IPS-18c (cell line): ENCODE measurements at regions not wholly inside any gene's neighbourhood (a gene's known extent, or its start where the extent isn't known, plus 50 kb on each side); places are given as distances from the start of the nearest gene placed in this dataset.

ENCODE experiments used
- H3K4me3 ChIP-seq: 2 replicates; pipeline ENCODE4 v1.7.0; 2013; ENCODE audit warnings: low read depth, mild to moderate bottlenecking, low read length, moderate library complexity; ENCODE audit not compliant: insufficient read depth
- H3K9me3 ChIP-seq: one replicate; pipeline ENCODE4 v1.6.1; 2013; ENCODE audit warnings: mild to moderate bottlenecking, low read length, moderate library complexity; ENCODE audit not compliant: control insufficient read depth, insufficient read depth

GRCh38 chr9:29939559-29939958 is 2366.3 kb upstream of the C9orf72 start:
- Histone ChIP-seq H3K4me3 (no peak overlapping the region), H3K9me3 (no peaks in the 10 kb centered on the region)

DNA sequence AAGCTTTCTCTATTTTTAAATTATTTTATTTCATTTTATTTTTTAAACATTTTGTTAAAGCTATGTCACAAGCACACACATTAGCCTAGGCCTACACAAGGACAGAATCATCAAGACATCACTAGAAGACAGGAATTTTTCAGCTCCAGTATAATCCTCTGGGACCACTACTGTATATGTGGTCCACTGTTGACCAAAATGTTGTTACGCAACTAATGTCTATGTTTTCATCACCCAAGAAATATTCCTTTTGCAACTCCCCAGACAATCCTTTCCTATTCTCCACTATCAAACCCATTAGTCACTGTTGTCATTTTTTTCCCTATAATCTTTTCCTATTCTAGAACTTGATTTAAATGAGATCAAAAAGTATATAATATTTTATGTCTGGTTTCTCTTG is 2371.7 kb upstream of the C9orf72 start:
- Histone ChIP-seq H3K4me3 (no peak overlapping the region), H3K9me3 (no peaks in the 10 kb centered on the region)

GRCh38 chr9:29958469-29958868 is 2385.2 kb upstream of the C9orf72 start:
- no peak overlapping the region for H3K4me3 ChIP-seq
- H3K9me3 ChIP-seq, result no peaks in the 10 kb centered on the region

- no peak overlapping the region for H3K4me3 ChIP-seq
Measured at GRCh38 chr9:29965834-29966233, 2392.6 kb upstream of the C9orf72 start.

GRCh38 chr9:29966247-29966646 is 2393.0 kb upstream of the C9orf72 start:
- Histone ChIP-seq H3K4me3 (no peak overlapping the region), H3K9me3 (no peaks in the 10 kb centered on the region)

More at GRCh38 chr9:29965834-29966233, 2392.6 kb upstream of the C9orf72 start:
- no peaks in the 10 kb centered on the region for H3K9me3 ChIP-seq

GRCh38 chr9:29968831-29969230 is 2395.6 kb upstream of the C9orf72 start:
- Histone ChIP-seq H3K4me3 (no peak overlapping the region), H3K9me3 (no peaks in the 10 kb centered on the region)

DNA sequence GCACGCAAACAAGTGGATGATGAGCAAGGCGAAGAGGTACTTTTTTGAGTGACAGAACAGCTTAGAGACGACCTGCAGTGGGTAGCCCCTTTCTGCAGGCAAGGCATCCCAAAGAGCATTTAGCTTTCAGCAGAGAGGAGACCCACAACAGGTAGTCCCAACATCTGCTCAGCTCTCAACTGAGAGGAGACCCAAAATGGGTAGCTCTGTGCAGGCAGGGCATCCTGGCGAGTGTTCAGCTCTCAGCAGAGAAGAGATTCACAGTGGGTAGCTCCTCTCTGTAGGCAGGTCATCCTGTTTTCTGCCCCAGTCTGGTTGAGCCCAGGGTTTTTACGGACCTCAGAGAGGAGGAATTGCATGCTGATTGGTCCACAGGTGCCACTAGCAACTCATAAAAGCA is 2396.1 kb upstream of the C9orf72 start:
- H3K9me3 ChIP-seq, result no peaks in the 10 kb centered on the region
- H3K4me3 ChIP-seq, result no peak overlapping the region

- Histone ChIP-seq H3K9me3 (no peaks in the 10 kb centered on the region), H3K4me3 (no peak overlapping the region)
Measured at GRCh38 chr9:29969856-29970647, 2396.8 kb upstream of the C9orf72 start.

DNA sequence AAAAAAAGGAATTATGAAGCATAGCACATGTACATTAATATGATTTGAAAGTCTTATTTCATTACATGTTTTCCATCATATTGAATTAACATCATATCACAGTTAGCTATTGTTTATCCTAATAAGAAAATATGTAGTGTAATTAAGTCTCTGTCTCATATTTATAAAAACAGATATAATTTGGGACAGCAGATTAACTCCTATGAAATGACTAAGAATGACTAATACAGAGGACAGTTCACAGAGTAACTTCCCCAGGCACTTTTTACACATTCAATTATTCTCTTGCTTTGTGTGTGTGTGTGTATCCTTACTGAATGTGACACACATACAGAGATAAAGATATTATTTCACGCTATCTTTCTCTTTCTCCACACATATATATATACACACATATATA is 2400.9 kb upstream of the C9orf72 start:
- no peak overlapping the region for H3K4me3 ChIP-seq
- no peaks in the 10 kb centered on the region for H3K9me3 ChIP-seq

DNA sequence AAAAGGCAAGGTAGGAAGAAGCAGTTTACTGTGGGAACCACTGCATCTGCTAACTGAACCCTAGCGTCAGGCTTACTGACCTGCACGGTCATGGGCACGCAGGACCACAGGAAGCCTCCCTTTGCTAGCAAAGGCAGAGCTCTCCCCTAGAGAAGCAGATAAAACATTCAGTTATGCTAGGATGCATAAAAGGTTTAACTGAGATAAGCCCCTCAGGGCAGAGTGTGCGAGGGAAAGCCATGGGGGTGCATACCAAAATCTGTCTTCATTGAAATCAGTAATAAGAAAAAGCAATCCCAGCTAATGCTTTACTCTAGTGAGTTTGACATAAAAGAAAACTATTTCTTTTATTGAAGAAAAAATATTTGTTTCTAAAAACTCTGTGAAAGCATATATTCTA is 2403.7 kb upstream of the C9orf72 start:
- Histone ChIP-seq H3K9me3 (no peaks in the 10 kb centered on the region), H3K4me3 (no peak overlapping the region)

DNA sequence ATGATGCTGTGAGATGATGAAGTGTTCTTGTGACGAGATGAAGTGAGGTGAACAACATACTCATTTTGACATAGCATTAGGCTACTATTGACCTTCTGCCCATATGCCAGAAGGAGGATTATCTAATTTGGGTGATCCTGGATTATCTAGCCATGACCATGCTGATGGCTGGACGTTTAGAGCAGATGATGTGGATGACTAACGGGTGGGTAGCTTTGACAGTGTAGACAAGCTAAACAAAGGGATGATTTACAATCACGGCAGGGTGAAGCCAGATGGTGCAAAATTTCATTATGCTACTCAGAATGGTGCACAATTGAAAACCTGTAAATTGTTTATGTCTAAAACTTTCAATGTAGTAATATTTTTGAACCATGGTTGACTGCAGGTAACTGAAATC is 2403.4 kb upstream of the ACO1 start:
- Histone ChIP-seq H3K4me3 (no peak overlapping the region), H3K9me3 (no peaks in the 10 kb centered on the region)

DNA sequence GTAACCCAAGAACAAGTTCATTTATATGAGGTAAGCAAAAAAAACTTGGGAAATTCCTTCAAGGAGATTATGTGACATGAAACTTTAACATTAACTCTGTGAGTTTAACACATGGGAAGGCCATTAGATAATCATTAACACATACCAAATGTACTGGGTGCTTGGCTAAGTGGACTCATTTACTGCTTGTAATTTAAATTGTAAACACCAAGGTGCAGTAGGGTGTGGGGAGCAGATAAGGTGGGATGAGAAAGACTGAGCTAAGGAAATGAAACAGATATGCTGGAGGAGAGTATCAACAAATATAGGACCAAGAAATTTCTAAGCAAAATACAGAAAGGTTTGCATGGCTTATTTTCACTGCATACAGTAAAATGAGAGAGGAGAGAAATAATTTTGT is 2384.8 kb upstream of the ACO1 start:
- peaks cover 2% of the 10 kb centered on the region for H3K9me3 ChIP-seq
- no peak overlapping the region for H3K4me3 ChIP-seq

- H3K9me3 ChIP-seq, result no peaks in the 10 kb centered on the region
- H3K4me3 ChIP-seq, result no peak overlapping the region
Measured at GRCh38 chr9:30010691-30011090, 2373.8 kb upstream of the ACO1 start.

- no peaks in the 10 kb centered on the region for H3K9me3 ChIP-seq
- no peak overlapping the region for H3K4me3 ChIP-seq
Measured at GRCh38 chr9:30012622-30013021, 2371.8 kb upstream of the ACO1 start.

DNA sequence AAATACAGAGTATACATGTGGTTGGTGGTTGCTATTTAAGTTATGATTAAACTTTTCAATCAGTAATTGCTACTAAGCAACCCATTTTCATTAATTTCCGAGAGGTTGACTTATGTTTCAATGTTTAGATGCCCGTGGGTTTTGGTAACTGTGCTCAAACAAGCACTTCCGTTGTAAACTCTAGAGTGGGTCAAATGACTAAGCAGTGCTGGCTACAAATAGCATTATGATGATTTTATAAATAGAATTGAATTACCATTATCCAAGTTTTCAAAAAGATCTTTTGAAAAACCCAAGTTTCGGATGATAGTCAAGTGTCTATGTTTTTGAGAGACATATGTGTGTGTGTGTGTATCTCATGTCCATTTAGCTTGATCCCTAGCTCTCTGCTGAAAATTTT is 2369.4 kb upstream of the ACO1 start:
- Histone ChIP-seq H3K9me3 (no peaks in the 10 kb centered on the region), H3K4me3 (no peak overlapping the region)

GRCh38 chr9:30020161-30020560 is 2364.3 kb upstream of the ACO1 start:
- Histone ChIP-seq H3K9me3 (no peaks in the 10 kb centered on the region), H3K4me3 (no peak overlapping the region)

GRCh38 chr9:30035761-30036160 is 2348.7 kb upstream of the ACO1 start:
- no peaks in the 10 kb centered on the region for H3K9me3 ChIP-seq

GRCh38 chr9:30036558-30036957 is 2347.9 kb upstream of the ACO1 start:
- Histone ChIP-seq H3K9me3 (no peaks in the 10 kb centered on the region), H3K4me3 (no peak overlapping the region)

More at GRCh38 chr9:30035761-30036160, 2348.7 kb upstream of the ACO1 start:
- no peak overlapping the region for H3K4me3 ChIP-seq

DNA sequence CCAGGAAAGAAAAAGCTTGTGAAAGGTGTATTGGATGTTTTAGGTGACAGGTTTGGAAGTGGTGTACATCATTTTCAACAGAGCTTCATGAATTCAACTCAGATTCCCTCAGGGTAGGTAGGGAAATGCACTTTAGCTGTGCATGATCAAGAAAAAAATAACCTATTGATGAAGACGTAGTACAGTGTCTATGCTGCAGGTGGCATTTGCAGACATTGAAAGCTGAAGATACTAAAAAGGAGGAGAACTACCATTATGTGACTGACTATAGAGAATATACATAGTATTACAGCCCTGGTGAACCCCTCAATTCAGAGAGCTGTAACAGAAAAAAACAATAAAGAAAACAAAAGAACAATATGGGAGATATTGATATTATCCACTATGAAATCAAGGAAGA is 2344.7 kb upstream of the ACO1 start:
- H3K9me3 ChIP-seq, result no peaks in the 10 kb centered on the region
- H3K4me3 ChIP-seq, result no peak overlapping the region
